Esophagus mucosa (tissue), 1 donor: ENCODE measurements at regions not wholly inside any gene's neighbourhood (a gene's known extent, or its start where the extent isn't known, plus 50 kb on each side); places are given as distances from the start of the nearest gene placed in this dataset.

Source experiments
- ATAC-seq: fragments of 200-7000 bp; cut with Tn5 transposase; one replicate; pipeline ENCODE4 v1.9.1; 2020
- donor health status: DM: yes; HTN: yes; CAD: no.

- no peak for ATAC-seq
Observed at GRCh38 chr17:77399319-77399957, 258.7 kb downstream of the SEC14L1 start.

GRCh38 chr17:77400445-77400870, 259.7 kb downstream of the SEC14L1 start:
- peak; percentile 37 for ATAC-seq

- ATAC-seq = no peak
Observed at GRCh38 chr17:77402159-77402731, 261.5 kb downstream of the SEC14L1 start.

GRCh38 chr17:77403854-77404253, 263.1 kb downstream of the SEC14L1 start:
- ATAC-seq = no peak

- peak; percentile 43 for ATAC-seq
Observed at GRCh38 chr17:77404812-77405581, 264.2 kb downstream of the SEC14L1 start.

- ATAC-seq = no peak
Observed at GRCh38 chr17:77405867-77406732, 265.3 kb downstream of the SEC14L1 start.

GRCh38 chr17:77407321-77408277, 266.8 kb downstream of the SEC14L1 start:
- ATAC-seq = peak; percentile 30

GRCh38 chr17:77408284-77408683, 267.5 kb downstream of the SEC14L1 start:
- peak; percentile 13 for ATAC-seq

- peak; percentile 46 for ATAC-seq
Observed at GRCh38 chr17:77409282-77410161, 268.8 kb downstream of the SEC14L1 start.

GRCh38 chr17:77410470-77410869, 269.7 kb downstream of the SEC14L1 start:
- no peak for ATAC-seq

- ATAC-seq = peak; percentile 30
Observed at GRCh38 chr17:77414811-77415400, 274.1 kb downstream of the SEC14L1 start.

- ATAC-seq = peak; percentile 56
Observed at GRCh38 chr17:77416105-77416713, 275.4 kb downstream of the SEC14L1 start.

GRCh38 chr17:77417575-77417974, 276.8 kb downstream of the SEC14L1 start:
- no peak for ATAC-seq

GRCh38 chr17:77418609-77419008, 277.8 kb downstream of the SEC14L1 start:
- no peak for ATAC-seq

- ATAC-seq = no peak
Observed at GRCh38 chr17:77419095-77419494, 278.3 kb downstream of the SEC14L1 start.

- no peak for ATAC-seq
Observed at GRCh38 chr17:77419547-77420094, 278.9 kb downstream of the SEC14L1 start.

- no peak for ATAC-seq
Observed at GRCh38 chr17:77420095-77420803, 279.5 kb downstream of the SEC14L1 start.

- no peak for ATAC-seq
Observed at GRCh38 chr17:77420804-77421629, 280.2 kb downstream of the SEC14L1 start.
